SU-DHL-6 (cell line): ENCODE measurements at regions not wholly inside any gene's neighbourhood (a gene's known extent, or its start where the extent isn't known, plus 50 kb on each side); places are given as distances from the start of the nearest gene placed in this dataset.

Experiments used
- CTCF ChIP-seq: fragments of 200-600 bp; sonication (generic); IDR thresholded peaks from one replicate; pipeline ENCODE4 v1.5.1; 2017; ENCODE audit warnings: antibody characterized with exemption, mild to moderate bottlenecking, low read length, moderate library complexity; ENCODE audit not compliant: insufficient read depth, poor library complexity, severe bottlenecking
- EZH2phosphoT487 ChIP-seq: fragments of 200-600 bp; sonication (generic), shearing (Covaris generic); conservative IDR thresholded peaks from 2 replicates; pipeline ENCODE4 v1.6.1; 2018; ENCODE audit warnings: mild to moderate bottlenecking, antibody characterized with exemption, low read length, moderate library complexity, mixed read lengths

GRCh38 chr13:26896986-26897668 is 136.5 kb upstream of the GPR12 start:
- TF ChIP-seq CTCF (no peak), EZH2phosphoT487 (no peak)
